HG02870 (cell line): ENCODE measurements at regions not wholly inside any gene's neighbourhood (a gene's known extent, or its start where the extent isn't known, plus 50 kb on each side); places are given as distances from the start of the nearest gene placed in this dataset.
A peak's percentile ranks its signal among the peaks of the same experiment; 100 is the strongest.

ENCODE experiments used
- ATAC-seq: cut with Tn5 transposase; IDR thresholded peaks from one replicate; pipeline ENCODE4 v1.9.1; 2021; ENCODE audit warnings: mild to moderate bottlenecking, moderate library complexity; ENCODE audit not compliant: unreplicated experiment

DNA sequence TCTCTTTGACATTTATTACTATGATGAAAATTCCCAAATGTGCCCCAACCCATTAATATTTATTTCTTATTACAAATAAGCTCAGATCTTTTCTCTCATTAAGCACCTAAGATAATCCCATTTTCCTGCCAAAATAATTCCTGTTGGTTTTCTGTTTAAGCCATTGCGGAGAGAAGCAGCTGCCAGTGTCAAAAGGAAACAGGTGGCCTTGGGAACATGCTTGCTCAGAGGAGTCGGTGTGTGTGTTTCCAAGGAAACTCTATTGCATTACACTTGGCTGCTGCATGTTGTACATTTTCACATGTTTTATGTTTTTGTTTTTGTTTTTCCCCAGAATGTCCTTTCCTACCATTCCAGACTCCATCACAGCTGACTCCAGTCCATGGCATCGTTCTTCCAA, 56.4 kb downstream of the CD24 start:
- no peak for ATAC-seq

DNA sequence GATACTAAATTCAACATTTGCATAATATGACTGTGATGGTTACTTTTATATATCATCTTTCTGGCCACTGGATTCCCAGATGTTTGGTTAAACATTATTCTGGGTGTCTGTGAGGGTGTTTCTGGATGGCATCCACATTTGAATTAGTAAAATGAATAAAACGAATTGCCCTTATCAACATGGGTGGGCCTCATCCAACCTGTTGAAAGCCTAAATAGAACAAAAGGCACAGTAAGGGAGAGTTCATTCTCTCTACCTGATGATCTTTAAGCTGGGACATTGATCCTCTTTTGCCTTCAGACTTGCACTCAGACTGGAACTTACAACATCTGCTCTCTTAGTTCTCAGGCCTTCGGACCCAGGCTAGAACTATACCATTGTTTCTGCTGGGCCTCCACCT, 57.6 kb downstream of the CD24 start:
- no peak for ATAC-seq

- peak; percentile 88 for ATAC-seq
Observed at GRCh38 chr6:106913676-106914280, 60.8 kb downstream of the CD24 start.

GRCh38 chr6:106913111-106913510, 61.4 kb downstream of the CD24 start:
- ATAC-seq = no peak

DNA sequence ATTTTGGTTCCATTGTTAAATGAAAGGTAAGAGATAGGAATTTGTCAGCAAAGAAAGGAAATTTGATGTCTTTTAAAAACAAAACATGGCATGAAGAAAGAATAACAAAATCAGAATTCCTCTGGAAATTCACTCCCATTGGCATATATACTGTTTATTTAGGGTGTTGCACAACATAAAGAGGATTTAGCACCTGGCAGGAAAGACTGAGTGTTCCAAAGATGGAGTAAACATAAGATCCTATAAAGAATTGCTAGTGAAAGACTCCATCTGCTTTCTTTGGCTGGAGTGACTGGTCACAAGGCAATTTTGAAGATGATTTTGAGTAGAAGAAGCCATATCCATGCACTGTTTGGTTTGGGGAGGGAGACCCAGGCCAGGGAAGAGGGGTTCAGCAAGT, 62.4 kb downstream of the CD24 start:
- ATAC-seq = no peak

GRCh38 chr6:106910999-106911949, 63.3 kb downstream of the CD24 start:
- no peak for ATAC-seq

GRCh38 chr6:106908386-106908840, 66.1 kb downstream of the CD24 start:
- no peak for ATAC-seq

DNA sequence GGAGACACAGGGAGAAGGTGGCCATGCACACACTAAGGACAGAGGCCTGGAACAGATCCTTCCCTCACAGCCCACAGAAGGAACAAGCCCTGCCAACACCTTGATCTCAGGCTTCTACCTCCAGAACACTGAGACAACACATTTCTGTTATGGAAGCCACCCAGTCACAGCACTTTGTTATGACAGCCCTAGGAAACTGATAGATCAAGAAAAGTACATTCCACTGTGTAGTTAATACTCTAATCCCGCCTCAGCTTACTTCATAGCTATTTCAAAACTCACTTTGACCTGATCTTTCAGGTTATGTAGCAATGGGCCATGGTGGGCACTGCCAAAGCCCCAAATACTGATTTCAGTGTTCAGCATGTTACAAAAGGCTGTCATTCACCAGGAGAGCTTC, 66.8 kb downstream of the CD24 start:
- ATAC-seq = no peak

- no peak for ATAC-seq
Observed at GRCh38 chr6:106906232-106906631, 68.3 kb downstream of the CD24 start.

- ATAC-seq = no peak
Observed at GRCh38 chr6:106903299-106903698, 71.2 kb downstream of the CD24 start.

DNA sequence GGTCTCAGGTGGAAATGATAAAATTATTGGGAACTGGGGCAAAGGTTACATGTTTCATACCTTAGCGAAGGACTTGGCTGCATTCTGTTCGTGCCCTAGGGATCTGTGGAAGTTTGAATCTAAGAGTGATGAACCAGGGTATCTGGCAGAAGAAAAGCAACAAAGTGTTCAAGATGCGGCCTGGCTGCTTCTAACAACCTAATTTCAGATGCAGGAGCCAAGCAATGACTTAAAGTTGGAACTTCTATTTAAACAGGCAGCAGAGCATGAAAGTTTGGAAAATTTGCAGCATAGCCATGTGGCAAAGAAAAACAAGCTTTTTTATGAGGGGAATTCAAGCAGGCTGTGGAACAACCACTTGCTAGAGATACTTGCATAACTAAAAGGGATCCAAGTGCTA, 73.5 kb downstream of the CD24 start:
- ATAC-seq = no peak

DNA sequence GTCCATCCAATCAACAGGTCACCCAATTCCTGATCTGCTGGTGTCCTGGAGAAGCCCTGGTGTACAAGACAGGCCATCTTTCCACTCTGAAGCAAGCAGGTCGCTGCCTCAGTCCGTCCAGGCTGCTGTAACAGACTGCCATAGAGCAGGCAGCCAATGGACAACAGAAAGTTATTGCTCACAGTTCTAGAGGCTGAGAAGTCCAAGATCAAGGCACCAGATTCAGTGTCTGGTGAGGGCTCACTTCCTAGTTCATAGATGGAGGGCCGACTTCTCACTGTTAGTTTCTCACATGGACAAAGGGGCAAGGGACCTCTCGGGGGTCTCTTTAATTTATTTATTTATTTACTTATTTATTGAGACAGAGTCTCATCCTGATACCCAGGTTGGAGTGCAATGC, 74.8 kb downstream of the CD24 start:
- ATAC-seq = no peak

- ATAC-seq = no peak
Observed at GRCh38 chr6:106897580-106897979, 76.9 kb downstream of the CD24 start.

- ATAC-seq = no peak
Observed at GRCh38 chr6:106895703-106896040, 78.9 kb downstream of the CD24 start.

DNA sequence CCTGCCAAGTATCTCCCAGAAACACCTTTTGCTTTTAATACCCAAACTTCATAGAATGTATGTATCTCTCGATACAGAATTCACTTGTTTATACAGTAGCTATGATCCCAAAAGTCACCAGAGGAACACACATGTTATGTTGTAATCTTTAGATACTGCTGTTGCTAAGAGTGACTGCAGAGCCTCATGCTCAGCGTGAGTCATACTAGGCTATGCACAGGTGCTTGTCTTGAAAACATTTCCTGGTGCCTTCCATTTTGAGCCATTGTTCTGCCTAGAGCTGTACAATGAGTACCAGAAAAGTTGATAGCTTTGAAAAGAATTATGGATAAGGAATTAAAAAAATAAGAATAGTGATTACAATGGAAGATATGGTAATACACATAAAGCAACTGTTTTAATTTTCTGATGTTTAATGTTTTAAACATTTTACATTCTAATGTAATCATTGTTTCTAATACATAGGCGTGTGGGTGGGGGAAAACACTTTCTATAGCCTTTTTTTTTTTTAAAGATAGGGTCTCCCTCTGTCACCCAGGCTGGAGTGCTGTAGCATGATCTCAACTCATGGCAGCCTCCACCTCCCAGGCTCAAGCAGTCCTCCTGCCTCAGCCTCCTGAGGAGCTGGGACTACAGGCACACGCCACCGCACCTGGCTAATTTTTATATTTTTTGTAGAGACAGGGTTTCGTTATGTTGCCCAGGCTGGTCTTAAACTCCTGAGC, 79.4 kb downstream of the CD24 start:
- no peak for ATAC-seq

DNA sequence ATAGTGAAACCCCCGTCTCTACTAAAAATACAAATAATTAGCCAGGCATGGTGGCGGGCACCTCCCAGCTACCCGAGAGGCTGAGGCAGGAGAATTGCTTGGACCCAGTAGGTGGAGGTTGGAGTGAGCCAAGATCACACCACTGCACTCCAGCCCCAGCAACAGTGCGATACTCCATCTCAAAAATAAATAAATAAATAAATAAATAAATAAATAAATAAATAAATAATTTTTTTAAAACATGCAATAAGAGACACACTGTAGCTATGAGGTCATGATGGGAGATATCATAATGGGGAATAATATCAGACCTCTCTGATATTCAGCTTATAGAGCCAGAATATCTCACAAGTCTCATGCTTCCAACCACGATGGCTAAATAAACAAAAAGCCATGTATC, 82.3 kb downstream of the CD24 start:
- ATAC-seq = no peak

DNA sequence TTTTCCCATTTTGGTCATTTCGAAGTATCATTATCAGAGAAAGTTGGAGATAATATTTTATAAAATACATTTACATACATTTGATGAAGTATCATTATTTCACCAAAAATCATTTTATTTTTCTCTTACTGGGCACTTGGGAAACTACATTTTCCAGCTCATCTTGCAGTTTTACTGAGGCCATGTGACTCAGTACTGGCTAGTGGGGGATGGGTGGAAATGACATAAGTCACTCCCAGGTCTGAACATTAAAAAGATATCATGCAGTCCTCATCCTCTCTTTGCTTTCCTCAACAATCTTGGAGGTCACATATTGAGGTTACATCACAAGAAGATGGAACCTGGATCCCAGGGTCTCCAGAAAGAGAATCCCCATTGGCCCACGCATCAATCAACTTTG, 84.1 kb downstream of the CD24 start:
- ATAC-seq = no peak

GRCh38 chr6:106889692-106890091, 84.8 kb downstream of the CD24 start:
- ATAC-seq = no peak

DNA sequence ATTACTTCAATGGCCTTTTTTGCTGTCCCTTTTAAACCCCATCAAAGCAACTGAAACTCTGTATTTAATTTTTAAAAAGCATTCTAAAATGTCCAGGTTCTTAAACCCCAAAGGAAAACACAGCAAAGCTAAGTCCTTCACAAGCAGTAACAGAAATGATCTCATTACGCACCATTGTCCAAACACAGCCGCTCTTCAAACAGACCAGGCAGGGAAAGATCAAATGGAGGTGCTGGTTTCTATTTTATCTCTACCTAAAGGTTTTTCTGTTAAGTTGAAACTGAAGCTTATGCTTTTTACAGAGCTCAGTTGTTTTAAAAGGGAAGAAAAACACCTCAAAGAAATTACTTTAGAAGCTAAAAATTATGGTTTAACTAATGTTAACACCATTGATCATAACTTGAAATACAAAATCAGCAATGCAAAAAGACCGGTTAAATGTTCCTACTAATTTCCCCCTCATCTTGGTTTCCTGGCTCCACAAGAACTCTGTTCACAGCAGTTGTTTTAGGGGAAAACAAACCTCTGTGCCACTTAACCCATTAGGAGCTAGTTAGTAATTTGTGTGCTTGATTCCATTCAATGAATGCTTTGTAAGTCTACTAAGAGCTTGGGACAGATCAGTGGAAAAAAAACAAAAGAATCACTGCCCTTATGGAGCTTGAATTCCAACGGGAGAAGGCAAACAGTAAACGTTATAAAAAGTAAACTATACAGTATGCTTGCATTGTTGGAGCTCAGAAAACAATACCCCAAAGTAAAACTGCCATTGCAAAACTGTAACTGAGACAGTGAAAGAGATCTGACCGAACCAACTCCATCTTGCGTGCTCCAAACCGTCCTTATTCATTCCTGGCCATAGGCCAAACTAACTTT, 87.4 kb downstream of the CD24 start:
- no peak for ATAC-seq

- no peak for ATAC-seq
Observed at GRCh38 chr6:106886081-106886843, 88.3 kb downstream of the CD24 start.
